ENCODE measurements at regions not wholly inside any gene's neighbourhood (a gene's known extent, or its start where the extent isn't known, plus 50 kb on each side); places are given as distances from the start of the nearest gene placed in this dataset.
"Not testable (repeated sequence)": the region's sequence is repeated elsewhere in the genome, so short reads cannot be mapped to it uniquely, and the experiment has no call there.

DNA sequence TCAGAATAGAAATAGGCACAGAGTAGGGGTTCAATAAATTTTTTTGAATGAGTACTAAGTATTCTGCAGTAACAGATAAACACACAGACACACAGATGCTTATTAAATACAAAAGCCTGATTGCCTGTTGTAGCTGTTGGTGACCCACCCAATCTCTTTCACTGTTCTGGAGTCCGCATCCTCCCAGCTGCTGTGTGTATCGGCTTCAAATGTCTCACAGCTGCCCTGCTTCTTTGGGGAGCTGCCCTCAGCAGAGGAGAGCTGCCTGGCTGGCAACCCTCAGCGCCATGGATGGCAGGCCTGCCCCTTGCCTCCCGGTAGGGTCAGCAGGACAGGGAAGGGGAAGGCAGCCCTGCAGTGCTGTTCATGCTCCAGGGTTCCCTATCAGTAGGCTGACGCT is 50.5 kb upstream of the PRNP start:
- no peak for DNase-seq (ENCODE audit: low read depth)

DNA sequence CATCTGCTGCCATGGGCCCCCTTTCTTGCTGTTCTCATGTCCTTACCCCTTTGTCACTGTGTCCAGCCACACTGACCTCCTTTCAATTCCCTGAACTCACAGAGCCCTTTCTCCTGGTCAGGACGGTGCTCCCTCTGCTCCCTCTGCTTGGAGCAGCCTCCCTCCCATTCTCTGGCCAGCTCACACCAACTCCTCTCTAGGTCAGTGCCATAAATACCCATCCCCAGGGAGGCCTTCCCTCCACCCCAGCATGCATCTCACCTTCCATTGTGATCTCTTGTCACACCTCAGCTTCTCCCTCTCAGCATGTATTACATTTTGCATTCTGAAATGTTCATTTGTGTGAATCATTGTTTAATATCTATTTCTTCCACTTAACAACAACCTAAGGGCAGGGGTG is 50.9 kb upstream of the PRNP start:
- no peak for DNase-seq (ENCODE audit: low read depth)

DNA sequence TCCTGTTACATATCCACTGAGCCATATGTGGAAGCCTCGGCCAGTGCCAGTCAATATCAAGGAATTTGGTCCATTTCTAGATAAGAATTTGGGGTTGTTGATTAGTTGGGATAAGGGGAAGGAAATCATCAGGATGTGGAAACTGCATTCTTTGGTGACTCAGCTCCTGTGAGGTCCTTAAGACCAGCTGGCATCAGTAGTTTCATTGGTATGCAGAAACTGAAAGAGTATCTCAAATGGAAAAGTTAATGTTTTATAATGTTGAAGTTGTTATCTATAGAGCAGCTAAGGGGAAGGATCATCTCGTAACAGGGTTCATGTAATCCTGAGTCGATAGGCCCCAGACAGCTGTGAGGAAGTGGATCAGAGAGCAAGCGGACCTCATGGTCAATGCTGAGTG is 52.5 kb upstream of the PRNP start:
- DNase-seq (ENCODE audit: low read depth) = peak; percentile 70

DNA sequence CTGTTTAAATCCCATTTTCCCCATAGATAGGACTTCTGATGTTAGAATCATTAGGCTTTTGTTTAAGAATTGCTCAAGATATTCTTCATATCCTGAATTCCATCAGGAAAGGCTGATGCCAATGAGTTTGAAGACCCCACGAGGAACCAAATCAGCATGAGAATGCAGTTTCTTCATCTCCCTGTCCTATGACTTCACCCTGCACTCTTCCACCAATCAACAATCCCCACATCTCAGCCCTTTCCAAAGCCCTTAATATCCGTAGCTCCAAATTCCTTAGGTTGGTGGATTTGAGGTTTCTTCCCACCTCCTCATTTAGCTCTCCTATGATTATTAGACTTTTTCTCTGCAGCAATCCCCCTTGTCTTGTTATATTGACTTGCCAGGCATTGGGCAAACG is 52.9 kb upstream of the PRNP start:
- DNase-seq (ENCODE audit: low read depth) = no peak

DNA sequence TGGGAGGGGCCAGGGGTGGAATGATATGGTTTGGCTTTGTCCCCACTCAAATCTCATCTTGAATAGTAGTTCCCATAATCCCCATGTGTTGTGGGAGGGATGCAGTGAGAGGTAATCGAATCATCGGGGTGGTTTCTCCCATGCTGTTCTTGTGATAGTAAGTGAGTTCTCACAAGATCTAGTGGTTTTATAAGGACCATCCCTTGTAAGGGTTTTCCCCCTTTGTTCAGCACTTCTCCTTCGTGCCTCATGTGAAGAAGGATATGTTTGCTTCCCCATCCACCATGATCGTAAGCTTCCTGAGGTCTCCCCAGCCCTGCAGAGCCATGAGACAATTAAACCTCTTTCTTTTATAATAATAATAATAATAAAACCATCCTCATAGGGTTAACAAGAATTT is 53.4 kb upstream of the PRNP start:
- DNase-seq (ENCODE audit: low read depth) = no peak

DNA sequence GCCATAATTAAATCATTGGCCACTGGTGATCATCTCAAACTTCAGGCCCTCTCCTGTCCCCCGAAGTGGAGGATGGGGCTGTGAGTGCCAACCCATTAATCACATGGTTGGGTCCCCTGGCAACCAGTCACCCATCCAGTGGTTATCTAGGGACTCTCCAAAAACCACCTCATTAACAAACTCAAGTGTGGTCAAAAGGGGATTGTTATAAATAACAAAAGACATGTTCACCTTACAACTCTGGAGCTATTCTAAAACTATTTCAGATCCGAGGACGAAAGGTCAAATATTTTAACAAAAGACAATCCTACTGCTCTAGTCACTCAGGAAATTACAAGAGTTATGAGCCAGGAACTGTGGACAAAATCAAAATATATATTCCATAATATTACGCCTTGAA is 60.0 kb upstream of the PRNP start:
- no peak for DNase-seq (ENCODE audit: low read depth)

DNA sequence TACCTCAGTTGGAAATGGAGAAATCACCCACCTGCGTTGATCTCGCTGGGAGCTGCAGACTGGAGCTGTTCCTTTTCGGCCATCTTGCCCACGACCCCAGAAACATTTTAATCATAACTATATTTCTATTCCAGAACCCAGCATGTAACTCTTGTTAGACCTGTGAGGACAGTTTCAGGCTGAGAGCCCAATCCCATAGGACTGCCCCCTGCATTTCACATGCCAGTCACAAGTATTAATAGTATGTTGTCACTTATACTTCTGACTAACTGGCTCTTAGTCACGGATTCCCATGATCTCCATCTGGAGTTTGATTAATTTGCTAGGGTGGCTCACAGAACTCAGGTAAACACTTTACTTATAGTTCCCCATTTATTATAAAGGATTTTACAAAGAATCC is 60.6 kb upstream of the PRNP start:
- DNase-seq (ENCODE audit: low read depth) = no peak

DNA sequence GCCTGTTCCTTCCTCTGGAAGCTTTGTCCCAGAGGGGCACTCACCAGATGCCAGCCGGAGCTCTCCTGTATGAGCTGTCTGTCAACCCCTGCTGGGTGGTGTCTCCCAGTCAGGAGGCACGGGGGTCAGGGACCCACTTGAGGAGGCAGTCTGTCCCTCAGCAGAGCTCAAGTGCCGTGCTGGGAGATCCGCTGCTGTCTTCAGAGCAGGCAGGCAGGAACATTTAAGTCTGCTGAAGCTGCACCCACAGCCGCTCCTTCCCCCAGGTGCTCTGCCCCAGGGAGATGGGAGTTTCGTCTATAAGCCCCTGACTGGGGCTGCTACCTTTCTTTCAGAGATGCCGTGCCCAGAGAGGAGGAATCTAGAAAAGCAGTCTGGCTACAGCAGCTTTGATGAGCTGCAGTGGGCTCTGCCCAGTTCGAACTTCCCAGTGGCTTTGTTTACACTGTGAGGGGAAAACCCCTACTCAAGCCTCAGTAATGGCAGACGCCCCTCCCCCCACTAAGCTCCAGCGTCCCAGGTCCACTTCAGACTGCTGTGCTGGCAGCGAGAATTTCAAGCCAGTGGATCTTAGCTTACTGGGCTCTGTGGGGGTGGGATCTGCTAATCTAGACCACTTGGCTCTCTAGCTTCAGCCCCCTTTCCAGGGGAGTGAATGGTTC is 61.5 kb upstream of the PRNP start:
- DNase-seq (ENCODE audit: low read depth) = not testable (repeated sequence)

DNA sequence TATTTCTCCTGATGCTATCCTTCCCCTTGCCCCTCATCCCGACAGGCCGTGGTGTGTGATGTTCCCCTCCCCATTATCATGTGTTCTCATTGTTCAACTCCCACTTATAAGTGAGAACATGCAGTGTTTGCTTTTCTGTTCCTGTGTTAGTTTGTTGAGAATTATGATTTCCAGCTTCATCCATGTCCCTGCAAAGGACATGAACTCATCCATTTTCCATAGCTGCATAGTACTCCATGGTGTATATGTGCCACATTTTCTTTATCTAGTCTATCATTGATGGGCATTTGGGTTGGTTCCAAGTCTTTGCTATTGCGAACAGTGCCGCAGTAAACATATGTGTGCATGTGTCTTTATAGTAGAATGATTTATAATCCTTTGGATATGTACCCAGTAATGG is 67.1 kb upstream of the PRNP start:
- DNase-seq (ENCODE audit: low read depth) = not testable (repeated sequence)

DNA sequence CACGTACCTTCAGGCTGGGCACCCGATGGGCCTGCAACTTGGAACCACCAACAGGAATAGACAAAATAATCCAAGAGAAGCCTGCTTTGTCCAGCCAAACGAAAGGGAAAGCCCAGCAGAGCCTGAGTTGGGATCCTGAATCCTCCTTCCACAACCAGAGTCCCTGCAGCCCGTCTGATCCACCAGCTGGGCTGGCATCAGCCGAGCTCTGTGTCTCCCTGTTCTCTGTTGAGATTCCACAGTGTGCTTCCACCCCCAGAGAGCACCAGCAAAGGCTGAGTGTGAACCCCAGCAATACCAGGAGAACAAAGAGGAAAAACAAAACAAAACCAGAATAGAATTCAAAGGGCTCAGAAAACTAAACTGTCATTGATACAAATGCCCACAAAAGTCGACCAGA is 68.8 kb upstream of the PRNP start:
- no peak for DNase-seq (ENCODE audit: low read depth)

DNA sequence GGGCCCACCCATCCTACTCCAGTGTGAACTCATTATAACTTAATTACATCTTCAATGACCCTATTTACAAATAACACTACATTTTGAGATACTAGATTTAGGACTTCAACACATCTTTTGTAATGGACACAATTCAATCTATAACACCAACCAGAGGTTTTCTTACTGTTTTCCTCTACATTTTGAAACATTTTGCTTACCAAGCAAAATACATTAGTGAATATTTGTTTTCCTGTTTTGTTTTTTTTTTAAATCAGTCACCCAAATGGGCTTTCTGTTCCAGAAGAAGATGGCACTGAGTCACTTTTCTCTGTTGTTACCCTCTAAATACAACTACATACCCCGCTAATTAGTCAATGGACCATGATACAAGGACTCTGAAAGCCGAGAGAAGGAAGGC is 69.2 kb upstream of the PRNP start:
- DNase-seq (ENCODE audit: low read depth) = no peak

DNA sequence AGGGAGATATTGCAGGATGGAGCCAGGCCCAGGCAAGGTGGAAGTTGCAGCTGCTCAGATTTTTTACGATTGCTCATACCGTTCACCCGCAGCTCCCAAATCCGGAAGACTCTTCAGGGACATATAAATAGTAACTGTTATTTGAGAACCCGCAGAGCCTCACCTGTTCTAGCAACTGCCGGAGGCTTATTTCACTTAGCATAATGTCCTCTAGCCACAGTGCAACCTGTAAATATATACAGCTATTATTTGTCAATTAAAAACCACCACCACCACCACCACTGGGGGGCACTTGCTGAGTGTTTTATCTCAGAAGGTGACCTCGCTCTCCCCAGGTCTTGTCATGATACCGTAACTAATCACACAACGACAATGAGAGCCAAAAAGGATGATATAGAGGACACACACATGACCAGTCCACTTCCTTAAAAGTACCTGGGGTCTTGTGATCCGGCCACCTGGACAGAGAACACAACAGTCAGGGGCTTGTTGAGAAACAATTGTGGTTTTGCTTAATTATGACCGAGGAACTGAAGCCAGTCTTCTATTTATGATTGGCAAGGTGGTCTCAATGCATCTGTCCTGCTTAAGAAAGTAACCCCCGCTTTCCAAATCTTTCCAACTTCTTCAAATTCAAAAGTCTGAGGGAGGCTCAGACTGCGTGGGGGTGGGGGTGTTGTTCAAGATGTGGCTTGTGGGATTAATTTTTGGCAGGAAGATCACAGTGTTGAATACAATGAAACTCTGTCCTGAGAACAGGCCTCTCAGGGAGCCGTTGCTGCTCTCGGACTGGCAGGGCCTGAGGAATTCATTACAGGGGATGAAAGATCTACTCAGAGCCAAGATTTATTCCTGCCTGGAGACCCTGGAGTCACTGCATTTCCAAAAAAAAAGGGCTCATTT is 72.3 kb upstream of the PRNP start:
- no peak for DNase-seq (ENCODE audit: low read depth)

DNA sequence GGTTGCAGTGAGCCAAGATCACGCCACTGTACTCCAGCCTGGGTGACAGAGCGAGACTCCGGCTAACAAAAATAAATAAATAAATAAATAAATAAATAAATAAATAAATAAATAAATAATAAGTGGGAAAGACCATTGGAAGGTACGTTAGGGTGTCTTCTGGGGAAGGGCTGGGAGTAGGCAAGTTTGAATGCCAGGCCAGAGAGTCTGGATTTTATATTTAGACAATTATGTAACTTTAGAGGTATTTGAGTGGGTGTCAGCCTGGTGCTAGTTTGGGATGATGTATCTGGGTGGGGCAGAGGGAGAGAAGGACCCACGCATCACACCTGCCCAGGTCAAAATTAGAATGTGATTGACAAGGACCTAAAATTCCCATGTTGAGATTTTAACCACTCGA is 73.1 kb upstream of the PRNP start:
- DNase-seq (ENCODE audit: low read depth) = no peak

DNA sequence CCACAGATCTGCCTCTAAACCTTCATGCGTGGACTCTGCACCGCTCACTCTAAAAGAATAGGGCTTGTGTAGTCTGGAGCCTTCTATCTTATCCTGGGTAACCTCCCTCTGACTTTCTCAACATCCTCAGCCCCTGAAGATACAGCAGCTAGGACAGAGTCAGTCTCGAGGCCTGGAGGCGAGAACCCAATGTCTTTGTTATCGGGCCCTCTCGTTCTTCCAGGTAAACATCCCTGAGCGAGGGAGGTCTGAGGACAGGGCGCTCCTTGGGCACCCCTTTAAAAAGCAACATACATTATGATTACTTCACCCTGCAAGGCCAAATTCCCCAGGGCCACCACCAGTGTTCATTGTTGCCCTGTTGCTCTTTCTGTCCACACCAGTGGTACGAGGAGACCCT is 75.4 kb upstream of the PRNP start:
- DNase-seq (ENCODE audit: low read depth) = no peak

DNA sequence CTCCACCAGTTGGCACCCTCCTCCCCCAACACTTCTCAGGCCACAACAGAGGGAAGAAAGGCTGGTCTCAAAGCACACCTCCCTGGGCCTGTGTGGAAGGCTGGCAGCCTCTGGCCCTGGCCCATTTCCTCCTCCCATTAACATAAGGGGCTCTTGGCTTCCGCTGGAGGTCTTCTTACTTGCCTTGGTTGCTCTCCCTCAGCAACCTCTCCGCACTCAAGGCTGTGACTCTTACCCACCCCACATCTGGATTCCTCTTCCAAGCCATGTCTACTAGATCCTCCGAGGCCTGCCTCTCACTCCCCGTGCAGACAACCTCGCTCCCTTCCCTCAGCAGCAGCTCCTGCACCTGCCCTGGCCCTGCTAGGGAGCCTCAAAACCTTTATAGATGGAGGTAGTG is 76.7 kb upstream of the PRNP start:
- no peak for DNase-seq (ENCODE audit: low read depth)

DNA sequence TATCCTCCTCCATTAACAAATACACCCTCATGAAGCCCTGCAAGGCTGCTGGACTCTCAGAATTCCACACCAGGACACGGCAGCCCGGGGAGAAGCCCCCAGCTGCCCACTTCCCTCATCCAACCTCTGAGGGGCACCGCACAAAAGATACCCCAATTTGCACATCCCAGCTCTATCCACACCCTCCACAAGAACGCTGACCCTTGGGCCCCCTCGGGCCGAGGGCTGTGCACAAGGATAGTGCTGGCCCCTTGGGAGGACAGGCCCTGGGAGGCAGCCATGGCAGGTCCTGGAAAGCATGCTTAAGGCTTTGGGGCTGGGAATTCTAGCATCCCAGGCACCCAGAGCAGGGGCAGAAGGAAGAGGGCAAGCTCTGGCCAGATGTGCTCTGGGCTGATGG is 77.4 kb upstream of the PRNP start:
- no peak for DNase-seq (ENCODE audit: low read depth)

DNA sequence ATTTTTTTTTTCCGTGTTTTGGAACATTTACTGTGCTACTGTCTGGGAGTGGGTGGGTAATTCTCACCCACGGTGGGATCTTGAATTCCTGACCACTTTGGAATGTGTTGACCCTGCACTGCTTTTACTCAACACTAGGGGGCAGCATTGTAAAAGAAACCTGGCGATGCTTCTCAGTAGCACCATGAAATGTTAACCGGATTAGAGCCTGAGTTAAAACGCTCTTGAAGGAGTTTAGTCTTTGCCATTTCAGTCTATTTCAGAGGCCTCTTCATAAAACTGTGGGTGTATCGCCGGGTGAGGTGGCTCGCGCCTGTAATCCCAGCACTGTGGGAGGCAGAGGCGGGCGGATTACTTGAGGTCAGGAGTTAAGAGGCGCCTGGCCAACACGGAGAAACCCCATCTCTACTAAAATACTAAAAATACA is 79.0 kb upstream of the PRNP start:
- DNase-seq (ENCODE audit: low read depth) = no peak

DNA sequence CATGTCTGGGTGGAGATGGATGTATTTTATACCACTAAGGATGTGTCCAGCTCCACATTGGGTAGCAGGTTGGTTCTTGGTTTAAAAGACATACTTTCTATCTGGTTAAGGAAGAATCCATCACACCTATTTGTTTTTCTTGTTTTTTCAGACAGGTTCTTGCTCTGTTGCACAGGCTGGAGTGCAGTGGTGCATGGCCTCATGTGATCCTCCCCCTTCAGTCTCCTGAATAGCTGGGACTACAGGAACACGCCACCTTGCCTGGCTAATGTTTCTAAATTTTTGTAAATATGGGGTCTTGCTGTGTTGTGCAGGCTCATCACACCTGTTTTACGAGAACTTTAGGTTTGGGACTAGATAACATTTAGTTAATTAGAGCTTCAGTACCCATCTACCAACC is 80.2 kb upstream of the PRNP start:
- DNase-seq (ENCODE audit: low read depth) = no peak

DNA sequence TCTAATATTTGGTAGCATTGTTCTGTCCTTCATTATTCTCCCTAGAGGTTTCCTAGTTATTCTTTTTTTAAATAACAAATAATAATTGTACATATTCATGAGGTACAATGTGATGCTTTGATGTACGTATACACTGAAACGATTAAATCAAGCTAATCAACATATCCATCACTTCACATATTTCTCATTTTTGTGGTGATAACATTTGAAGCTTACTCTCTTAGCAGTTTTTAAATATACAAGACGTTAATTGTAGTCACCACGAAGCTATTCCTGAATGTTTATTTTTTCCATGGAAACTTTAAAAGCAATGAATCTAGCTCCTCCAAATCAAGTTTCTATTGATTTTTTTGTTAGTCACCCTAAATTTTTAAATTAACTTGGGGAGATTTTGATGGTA is 81.1 kb upstream of the PRNP start:
- DNase-seq (ENCODE audit: low read depth) = no peak

DNA sequence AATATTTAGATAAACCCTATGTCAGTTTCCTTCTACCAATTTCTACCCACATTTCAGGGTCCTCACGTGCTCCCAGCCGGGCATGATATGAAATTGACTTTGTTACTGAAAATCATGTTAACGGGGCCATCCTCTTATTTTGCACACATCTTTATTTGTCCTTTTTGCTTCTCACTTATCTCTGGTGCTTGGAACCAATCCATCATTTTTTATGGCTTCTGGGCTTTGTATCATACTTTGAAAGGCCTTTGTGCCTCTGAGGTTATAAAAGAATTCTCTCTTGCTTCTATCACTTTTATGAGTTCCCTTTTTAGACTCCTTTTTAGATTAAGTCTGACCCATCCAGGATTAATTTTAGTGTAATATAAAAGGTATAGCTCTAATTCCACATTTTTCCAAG is 81.7 kb upstream of the PRNP start:
- DNase-seq (ENCODE audit: low read depth) = peak; percentile 41

DNA sequence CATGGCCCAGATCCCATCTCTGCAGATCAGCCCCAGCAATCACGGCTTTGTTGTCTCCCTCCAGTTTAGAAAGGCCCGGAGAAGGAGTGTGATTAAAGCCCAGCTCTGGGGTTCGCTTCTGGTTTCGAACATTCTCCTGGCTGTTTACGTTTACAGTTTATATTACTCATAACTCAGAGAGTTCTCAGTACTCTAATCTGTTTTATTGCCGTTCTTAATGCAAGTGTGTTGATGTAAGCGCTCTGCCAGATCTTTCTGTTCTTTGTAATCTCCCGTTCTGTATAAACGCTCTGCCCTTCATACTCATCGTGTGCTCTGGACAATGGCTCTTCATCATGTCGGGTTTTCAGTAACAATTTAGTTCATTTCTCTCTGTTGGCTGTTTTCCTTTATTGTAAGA is 82.5 kb upstream of the PRNP start:
- no peak for DNase-seq (ENCODE audit: low read depth)

DNA sequence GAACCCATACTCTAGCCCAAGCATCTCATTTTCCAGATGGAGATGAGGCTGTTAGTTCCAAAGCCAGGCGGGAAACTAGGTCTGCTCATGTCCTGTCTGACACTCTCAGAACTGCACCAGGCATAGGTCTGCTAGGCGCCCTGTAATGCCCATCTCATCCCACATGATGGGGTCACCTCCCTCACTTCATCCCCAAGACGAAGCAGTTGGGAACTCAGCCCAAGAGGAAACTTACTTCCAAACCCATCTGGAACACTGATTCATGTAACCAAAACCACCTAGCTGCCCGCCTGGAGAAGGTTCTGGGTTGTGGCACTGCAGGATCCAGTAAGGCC is 84.0 kb upstream of the PRNP start:
- DNase-seq (ENCODE audit: low read depth) = no peak

DNA sequence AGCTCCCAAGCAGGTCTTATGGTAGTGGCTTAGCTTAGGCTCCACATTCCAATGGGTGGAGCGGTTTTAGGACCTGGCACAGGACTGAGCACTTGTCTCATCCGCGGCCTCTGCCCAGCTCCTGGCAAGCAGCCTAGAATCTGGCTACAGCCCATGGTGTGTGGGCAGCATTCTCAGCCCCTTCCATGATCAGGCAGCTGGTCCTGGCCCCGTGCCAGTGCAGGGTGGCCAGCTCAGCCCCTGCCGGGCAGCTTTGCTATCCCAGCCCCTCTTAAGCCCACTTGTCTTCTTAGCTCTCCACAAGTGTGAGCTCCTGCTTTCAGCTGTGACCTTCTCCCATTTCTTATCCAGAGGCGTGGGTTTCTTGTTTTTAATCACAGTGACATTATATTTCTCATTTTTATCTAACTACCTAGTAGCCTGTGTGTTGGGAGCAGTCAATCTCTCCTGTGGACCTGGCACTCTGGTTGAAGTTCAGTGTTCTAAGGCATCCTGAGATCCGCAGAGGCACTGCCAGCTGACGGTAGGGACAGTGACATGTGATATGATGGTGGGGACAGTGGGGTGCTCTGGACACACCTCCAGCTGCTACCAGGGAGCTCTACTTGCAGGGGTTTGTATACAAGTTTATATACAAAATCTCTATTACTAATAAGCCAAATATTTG is 84.5 kb upstream of the PRNP start:
- no peak for DNase-seq (ENCODE audit: low read depth)
